HG03135 (cell line): ENCODE measurements at regions not wholly inside any gene's neighbourhood (a gene's known extent, or its start where the extent isn't known, plus 50 kb on each side); places are given as distances from the start of the nearest gene placed in this dataset.

Experiments
- ATAC-seq: cut with Tn5 transposase; IDR thresholded peaks from one replicate; pipeline ENCODE4 v1.9.1; 2021; ENCODE audit warnings: mild to moderate bottlenecking, moderate library complexity; ENCODE audit not compliant: unreplicated experiment

DNA sequence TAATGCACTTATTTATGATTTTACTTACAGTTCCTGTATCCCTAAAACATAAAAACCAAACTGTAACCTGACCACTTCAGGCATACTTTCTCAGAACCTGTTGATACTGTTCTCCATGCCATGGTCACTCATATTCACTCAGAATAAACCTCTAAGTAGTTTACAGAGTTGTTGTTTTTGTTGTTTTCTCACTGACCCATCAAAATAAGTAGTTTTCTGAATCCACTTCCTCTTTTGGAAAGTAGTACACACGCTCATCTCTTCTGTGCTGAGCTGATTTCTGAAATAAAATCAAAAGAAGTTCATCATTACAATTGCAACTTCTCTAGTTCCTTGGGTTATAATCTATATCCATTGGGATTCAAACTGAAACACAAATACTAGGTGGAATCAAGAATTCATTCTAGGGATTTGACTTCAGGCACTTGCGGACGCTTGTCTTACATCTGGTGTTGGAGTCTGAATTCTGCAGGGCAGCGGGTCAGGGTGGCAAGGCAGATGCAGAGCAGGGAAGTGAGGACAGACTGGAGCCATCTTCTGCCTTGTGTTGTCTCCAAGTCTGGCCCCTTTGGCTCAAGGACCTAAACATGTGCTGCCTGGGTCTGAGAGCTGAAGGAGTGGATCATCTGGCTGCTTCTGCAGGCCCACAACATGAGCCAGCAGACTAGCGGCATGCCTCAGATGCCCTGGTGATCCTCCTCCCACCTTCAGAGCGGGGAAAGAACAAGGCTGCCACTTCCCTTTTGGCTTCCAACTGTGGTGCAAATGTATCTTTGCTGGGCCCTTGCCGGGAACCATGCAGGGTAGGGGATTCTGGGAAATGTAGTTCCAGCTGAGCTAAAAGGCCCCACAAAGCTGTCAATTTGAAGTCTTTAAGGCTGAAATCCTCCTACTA is 167.9 kb upstream of the MYLIP start:
- no peak for ATAC-seq

DNA sequence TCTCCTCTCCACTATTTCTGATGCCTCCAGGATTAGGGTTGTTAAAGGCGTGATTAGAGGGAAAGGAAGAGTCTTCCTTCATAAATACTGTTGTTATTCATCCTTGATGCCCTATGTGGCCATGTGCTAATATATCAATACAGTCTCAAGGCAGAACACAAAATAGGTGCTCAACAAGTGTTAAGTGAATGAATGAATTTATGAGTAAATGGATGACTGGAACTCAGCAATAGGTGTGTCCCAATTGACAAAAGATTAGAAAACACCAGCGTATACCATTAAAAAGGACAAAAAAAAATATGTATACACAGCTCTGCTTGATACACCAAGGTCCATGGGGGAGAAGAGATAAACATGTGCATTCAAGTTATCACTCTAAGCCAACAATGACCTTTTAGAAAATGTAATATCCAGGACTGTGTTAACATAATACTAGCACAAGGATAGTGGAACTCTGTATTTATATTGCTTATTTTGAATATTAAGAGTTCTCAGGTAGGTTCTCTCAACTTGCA is 171.2 kb upstream of the MYLIP start:
- ATAC-seq = no peak

DNA sequence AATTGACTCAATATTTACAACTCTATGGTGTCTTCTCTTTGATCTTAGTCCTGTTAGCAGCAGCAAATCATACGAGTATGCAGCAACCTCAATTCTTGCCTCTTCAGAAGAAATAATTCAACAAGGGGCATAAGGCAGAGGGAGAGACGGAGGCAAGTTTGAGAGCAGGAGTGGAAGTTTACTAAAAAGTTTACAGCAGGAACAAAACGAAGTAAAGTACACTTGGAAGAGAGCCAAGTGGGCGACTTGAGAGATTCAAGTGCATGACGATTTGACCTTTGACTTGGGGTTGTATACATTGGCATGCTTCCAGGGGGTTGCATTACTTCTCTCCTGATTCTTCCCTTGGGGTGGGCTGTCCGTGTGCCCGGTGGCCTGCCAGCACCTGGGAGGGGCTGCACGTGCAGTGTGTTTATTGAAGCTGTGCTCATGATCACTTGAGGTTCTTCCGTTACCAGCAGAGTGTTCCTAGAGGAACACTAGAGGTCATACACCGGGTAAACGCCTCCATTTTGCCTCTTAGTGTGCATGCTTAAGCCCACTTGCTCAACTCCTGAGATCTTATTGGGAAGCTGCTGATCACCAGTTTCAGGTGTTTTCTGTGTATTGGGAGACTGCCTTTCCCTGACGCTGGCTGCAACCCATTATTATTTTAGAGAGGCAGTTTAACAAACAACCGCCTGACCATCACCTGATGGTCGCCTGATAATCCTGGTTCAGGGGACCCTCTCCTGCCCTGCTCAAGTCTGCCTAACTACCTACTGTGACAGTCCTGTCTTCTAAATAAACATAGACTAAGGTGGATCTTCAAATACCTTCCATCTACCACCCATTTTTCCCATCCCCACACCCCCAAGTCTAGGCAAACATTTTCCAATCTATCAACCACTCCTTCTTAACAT is 172.4 kb upstream of the MYLIP start:
- no peak for ATAC-seq

DNA sequence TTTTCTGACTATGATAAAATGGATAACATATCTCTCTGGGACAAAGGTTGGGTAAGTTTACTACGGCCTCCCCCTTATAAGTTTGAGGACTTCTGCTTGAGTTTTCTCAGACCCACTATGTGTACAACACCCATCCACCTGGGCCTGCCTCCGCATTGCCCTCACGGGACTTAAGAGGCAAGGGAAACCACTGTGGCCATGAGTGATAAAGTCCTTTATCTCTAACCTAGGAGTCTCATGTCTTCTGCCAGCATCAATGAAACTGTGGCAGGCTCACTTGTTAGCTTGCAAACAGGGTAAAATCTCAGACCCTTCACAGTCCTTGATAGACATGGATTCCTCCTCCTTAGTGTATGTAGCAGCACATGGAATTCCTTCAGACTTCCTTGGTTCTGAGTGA is 173.4 kb upstream of the MYLIP start:
- no peak for ATAC-seq

DNA sequence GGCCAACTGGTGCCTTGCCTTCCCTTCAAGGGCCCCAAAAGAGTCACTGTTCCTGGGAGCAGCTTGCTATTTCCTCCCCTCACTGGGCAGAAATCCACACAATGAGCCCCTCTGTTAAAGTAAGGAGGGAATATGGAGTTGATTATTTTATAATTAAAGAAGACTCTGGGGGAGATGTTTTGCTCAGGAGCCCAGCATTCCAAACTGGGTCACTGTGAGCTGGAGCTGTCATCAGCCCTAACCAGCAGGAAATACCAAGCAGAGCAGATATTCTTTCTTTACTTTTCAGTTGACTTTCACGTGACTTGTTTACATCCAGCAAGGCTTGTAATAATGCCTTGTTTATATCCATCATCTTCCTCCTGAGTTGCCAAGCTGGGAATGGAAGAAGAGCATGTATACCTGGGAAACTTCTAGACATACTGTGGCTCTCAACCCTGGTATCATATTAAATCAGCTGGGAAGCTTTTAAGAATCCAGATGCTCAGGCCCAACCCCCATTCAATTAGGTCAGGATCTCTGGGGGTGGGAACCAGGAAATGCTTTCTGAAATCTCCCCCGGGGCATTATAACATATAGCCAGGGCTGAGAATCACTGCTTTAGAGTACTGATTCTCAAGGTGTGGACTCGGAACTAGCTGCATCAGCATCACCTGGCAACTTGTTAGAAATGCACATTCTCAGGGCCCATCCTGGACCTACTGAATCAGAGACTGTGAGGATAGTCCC is 175.6 kb upstream of the MYLIP start:
- ATAC-seq = no peak

DNA sequence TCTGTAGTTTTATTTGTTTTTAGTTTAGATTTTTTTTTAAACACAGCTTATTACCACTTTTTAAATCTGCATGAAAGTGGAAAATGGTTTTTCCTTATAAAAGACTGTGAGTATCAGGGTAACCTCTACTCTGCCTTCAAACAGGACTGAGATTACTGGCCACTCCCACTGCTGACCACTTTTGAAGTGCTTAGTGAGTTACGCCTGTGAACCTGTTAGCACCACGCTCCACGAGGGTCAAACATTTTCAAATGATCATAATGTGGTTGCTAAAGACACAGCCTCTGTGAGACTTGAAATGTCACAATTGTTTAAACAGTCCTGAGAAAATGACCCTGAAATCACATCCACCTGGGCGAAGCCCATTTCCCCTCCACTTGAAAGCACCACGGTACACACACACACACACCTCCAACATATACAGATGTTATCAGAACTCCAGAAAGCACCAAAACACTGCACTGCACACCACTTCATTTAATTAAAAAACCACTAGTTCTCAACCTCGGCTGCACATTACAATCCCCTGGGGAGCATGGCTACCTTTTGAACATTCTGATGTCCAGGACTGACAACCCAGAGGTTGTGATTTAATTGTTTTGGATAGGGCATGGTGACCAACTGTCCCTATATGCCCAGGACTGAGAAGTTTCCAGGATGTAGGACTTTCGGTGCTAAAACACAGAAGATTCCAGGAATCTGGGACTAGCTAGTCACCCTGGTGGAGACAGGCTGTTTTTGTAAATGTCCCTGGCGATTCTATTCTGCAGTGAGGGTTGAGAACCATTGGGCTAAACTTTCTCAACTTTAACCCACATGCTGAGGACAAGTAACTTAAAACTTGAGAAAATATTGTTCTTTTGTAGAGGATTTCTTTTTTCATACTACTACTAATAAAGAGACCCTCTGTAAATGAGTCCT is 176.4 kb upstream of the MYLIP start:
- ATAC-seq = no peak

DNA sequence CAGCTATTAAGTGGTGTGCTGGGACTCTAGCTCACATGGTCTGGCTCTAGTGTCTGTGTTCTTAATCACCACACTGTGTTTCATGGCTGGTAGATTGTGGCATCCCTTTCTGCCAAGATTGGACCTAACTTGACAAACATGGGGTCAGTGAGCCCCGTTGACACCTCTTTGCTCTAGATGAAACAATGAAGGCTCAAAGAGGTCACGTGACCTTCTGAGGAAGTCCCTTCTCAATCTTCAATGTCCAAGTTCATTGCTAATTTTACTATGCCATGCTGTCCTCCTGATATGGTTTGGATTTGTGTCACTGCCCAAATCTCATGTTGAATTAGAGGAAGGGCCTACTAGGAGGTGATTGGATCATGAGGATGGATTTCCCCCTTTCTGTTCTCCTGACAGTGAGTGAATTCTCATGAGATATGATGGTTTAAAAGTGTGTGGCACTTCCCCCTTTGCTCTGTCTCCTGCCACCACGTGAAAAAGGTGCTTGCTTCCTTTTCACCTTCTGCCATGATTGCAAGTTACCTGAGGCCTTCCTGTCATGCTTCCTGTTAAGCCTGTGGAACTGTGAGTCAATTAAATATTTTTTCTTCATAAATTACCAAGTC is 177.8 kb upstream of the MYLIP start:
- ATAC-seq = no peak

DNA sequence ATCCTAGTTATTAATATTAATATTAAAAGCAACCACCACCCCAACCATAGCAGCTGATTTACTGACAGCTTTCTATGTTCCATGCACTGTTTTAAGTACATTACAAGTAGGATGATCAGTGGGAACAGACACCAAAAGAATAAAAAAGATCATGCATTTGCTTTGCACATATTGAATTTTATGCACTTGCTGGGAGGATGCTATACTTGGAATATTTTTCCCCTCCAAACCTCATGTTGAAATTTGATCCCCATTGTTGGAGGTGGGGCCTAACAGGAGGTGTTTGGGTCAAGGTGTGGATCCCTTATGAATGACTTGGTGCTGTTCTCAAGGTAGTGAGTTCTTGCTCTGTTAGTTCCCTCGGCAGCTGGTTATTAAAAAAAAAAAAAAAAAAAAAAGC is 178.9 kb upstream of the MYLIP start:
- no peak for ATAC-seq

DNA sequence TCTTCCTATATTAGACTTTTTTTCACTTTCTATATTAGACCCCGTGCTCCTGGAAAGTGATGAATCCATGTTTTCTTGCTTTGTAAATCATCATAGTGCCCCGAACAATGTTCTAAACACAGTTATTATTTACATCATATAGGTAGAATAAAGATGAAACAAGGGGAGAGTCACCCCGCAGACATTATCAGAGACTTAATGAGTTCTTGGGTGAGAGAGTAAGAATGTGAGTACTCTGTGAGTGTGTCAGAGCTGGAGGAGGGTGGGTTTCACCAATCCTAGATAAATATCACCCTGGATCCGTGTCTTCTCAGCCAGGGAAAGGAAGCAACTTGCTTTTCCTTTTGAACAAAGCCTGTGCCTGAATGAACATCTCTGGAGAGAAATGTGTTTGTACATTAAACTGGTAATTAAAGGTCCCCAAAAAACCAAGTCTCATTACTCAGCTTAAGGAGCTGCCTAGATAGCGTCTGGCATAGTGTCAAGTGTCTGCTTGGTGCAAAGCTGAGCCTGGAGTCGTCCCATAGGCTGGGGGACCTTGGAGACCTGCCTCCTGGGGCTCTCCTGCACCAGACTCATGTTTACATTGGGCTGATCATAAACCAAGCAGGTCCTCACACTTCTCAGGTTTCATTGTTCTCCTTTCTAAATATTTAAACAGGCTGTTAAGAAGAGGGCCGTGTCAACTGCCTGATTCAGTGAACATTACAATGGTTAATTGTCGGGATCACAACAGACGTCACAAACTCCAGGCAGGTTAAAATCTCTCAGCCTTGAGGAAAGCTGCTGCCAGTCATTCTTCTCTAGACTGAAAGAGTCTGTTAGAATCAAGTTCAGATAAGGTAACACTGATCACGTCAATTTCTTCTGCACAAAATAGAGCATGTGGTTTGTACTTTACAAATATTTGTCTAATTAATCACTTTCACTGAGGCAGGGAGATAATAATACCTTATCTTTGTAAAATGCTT is 179.7 kb upstream of the MYLIP start:
- ATAC-seq = no peak

DNA sequence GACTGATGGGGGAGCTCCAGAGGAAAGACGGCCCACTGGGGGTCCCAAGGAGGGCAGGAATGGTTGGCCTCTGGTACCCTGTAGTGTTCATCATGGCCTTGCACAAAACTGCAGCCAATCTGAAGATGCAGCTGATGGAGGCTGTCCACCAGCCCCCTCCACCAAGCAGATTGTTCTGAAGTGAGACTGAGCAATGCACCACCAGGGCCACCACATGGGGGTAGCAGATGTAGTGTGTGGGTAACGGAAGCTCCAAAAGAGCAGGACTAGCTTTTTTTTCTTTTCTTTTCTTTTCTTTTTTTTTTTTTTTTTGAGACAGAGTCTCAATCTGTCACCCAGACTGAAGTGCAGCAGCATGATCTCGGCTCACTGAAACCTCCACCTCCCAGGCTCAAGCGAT is 181.0 kb upstream of the MYLIP start:
- no peak for ATAC-seq

DNA sequence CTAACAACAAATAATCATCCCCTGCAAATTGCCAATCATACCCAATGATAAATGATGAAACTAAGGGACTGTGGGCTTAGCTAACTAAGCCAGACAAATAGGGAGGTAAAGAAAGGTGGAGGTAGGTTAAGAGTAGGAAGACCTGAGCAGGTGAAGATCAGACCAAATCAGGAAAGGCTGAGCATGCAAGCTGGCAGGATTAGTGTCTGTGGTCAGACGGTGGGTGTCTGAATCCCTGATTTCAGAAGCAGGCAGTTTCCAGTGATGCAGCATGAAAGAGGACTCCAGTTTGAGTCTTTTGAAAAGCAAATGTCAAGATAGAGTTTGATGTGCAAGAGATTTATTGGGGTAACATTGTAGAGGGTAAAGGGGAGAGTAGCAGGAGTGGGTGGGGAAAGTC is 181.4 kb upstream of the MYLIP start:
- no peak for ATAC-seq

DNA sequence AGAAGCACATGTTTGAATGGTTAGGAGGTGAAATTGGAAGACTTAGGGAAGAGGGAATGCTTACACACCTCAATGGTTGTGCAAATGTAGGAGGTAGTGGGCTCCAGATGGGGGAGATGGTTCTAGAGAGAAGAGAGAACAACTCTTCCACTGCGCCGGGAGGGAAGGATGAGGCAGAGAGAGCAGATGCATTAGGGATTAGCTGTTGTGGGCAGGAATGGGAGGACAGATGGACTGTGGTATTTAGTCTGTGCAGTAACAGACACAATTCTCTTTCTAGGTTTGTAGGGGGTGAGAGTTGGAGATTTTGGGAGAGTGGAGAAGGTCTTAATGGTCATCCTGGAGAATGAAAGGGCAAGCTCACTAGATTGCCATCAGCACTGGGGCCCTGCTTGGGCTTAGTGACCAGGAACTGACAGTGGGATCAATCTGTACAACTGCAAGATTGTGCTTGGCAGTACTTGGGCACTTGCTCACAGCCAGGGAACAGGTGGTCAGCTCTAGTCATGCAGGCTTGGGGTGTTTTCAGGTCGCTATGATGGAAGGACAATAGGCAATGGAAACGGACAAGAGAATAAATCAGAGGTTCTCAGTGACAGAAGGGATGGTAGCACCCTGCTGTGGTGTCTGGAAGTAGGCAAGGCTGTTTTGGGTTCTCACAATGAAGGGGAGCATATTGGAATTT is 182.0 kb upstream of the MYLIP start:
- no peak for ATAC-seq

DNA sequence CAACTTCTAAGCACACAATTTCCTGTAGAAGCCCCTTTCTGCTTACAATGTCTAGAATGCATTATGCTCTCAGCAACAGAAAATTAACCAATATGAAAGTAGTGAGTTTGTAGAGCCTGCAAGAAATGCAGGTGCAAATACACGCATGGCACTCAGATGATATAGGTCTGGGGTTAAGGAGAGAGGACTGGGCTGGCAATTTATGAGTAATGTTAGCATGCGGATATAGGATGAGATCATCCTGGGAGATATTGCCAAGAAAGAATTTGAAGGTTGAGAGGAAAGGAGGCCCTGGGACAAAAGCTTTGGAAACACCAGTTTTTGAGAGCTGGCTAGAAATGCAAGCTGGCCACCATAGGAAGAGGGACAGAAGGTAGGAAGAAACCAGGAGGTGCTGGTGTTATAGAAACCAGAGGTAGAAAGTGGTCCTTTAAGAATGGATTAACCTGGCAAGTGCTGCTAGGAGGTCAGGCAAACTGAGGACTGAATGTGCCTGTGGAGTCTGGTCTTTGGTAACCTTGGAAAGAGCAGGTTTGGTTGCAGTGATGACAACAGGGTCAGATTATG is 183.2 kb upstream of the MYLIP start:
- no peak for ATAC-seq

DNA sequence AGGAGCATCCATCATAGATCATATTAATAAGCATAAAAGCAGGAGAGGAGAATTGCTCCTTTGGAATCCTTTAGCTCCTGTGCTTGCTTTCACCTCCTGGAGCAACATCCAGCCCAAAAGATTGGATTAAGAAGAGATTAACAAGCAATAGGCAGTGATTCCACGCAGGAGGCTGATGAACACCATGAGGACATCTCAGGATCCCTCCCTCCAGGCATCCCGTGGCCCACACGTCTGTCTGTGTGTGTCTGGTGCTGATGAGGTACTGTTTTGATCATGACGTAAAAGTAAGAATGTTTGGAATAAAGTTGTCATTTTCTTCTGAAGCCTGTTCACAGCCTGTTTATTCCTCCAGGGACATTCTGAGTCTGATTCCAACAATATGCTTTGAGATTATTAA is 185.5 kb upstream of the MYLIP start:
- ATAC-seq = no peak

DNA sequence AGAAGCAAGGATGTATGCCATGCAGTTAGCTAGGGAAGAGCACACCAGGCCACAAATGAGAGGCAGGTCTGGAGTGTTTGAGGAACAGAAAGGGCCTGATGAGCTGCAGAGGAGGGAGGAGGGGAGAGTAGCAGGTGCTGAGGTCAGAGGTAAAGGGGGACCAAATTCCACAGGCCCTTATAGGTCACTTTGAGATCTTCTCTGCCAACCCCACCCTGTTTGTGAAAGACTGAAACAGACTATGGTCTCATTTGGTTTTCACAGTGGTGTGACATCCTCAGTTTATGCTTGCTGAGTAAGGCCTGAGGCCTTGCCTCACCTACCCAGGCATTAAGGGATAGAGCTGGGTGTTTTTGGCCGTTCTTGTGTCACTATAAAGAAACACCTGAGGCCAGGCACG is 187.7 kb upstream of the MYLIP start:
- ATAC-seq = no peak

DNA sequence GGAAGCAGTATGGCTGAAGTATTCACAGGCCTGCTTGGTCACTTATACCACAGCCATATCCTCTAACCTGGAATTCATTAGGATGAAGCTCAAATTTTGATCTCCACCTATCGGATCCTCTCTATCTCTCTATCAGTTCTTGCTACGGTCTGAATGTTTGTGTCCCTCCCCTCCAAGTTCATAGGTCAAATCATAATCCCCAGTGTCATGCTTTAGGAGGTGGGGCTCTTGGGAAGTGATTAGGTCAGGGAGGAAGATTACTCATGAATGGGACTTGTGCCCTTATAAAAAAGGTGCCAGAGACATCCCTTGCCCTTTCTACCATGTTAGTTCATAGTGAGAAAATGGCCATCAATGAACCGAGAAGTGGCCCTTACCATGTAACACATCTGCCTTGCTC is 190.8 kb upstream of the MYLIP start:
- no peak for ATAC-seq

DNA sequence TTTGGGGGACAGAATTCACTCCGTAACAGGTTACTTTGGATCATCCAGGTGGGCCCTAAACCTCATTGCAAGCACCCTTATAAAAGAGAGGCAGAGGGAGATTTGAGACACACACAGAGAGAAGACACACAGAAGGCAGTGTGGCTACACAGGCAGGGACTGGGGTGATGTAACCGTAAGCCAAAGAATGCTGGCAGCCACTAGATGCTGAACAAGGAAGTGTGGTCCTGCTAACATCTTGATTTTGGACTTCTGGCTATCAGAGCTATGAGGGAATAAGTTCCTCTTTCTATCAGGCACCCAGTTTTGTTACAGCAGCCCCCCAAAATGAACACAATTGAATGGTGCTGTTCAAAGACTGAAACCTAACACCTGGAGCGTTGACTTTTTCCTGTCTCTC is 191.3 kb upstream of the MYLIP start:
- no peak for ATAC-seq

DNA sequence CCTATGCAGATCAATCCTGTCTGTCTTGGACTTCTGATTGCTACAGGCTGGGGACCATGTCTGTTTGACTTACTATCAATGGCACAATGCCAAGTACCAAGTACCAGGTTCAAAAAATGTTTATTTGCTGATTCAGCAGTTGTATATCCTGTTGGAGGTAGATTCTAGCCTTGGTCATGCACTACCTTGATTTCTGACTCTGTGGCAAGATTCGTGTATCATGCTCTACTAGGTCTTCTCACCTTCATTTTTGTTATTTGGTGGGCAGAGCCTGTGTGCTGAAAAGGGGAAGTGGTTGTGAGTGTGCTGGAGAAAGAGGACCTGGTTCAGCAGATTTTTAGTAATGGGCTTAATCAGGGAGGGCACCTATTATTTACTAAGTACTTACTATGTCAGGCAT is 192.4 kb upstream of the MYLIP start:
- peak; percentile 94 for ATAC-seq
